ENCODE measurements at regions not wholly inside any gene's neighbourhood (a gene's known extent, or its start where the extent isn't known, plus 50 kb on each side); places are given as distances from the start of the nearest gene placed in this dataset.

GRCh38 chr13:74574964-74575728, 440.9 kb upstream of the KLF12 start:
- TF ChIP-seq CTCF (IDR thresholded peaks at IDR 0.05; ENCODE audit: unreplicated experiment) = no peak
- Mint-ChIP-seq H3K4me3 (peak overlapping the region; percentile 68), H3K4me1 (peaks cover 9% of the 10 kb centered on the region), H3K36me3 (no peaks in the 10 kb centered on the region), H3K27me3 (ENCODE audit: low read depth) (peaks cover 27% of the 10 kb centered on the region), H3K27ac (no peak overlapping the region), H3K9me3 (no peaks in the 10 kb centered on the region)
- DNase-seq (ENCODE audit: low spot score in 2 of 2, unreplicated experiment in 2 of 2) = no peak

GRCh38 chr13:74573654-74574053, 439.4 kb upstream of the KLF12 start:
- Mint-ChIP-seq H3K9me3 (no peaks in the 10 kb centered on the region), H3K36me3 (no peaks in the 10 kb centered on the region), H3K27ac (no peak overlapping the region), H3K4me1 (peaks cover 19% of the 10 kb centered on the region), H3K27me3 (ENCODE audit: low read depth) (peaks cover 27% of the 10 kb centered on the region), H3K4me3 (no peak overlapping the region)
- no peak for TF ChIP-seq CTCF (IDR thresholded peaks at IDR 0.05; ENCODE audit: unreplicated experiment)
- no peak for DNase-seq (ENCODE audit: low spot score in 2 of 2, unreplicated experiment in 2 of 2)

- H3K4me1 Mint-ChIP-seq = peaks cover 19% of the 10 kb centered on the region
- H3K27ac Mint-ChIP-seq = no peak overlapping the region
- DNase-seq (ENCODE audit: low spot score in 2 of 2, unreplicated experiment in 2 of 2) = no peak
- peaks cover 22% of the 10 kb centered on the region for H3K27me3 Mint-ChIP-seq (ENCODE audit: low read depth)
- H3K9me3 Mint-ChIP-seq = no peaks in the 10 kb centered on the region
- H3K4me3 Mint-ChIP-seq = no peak overlapping the region
- no peak for TF ChIP-seq CTCF (IDR thresholded peaks at IDR 0.05; ENCODE audit: unreplicated experiment)
- no peaks in the 10 kb centered on the region for H3K36me3 Mint-ChIP-seq
Measured at GRCh38 chr13:74571811-74572210, 437.6 kb upstream of the KLF12 start.

GRCh38 chr13:74570834-74571233, 436.6 kb upstream of the KLF12 start:
- Mint-ChIP-seq H3K4me1 (peaks cover 13% of the 10 kb centered on the region), H3K36me3 (no peaks in the 10 kb centered on the region), H3K9me3 (no peaks in the 10 kb centered on the region), H3K27me3 (ENCODE audit: low read depth) (peaks cover 13% of the 10 kb centered on the region), H3K4me3 (no peak overlapping the region), H3K27ac (no peak overlapping the region)
- no peak for TF ChIP-seq CTCF (IDR thresholded peaks at IDR 0.05; ENCODE audit: unreplicated experiment)
- no peak for DNase-seq (ENCODE audit: low spot score in 2 of 2, unreplicated experiment in 2 of 2)

GRCh38 chr13:74570046-74570445, 435.8 kb upstream of the KLF12 start:
- Mint-ChIP-seq H3K27me3 (ENCODE audit: low read depth) (peaks cover 8% of the 10 kb centered on the region), H3K4me1 (peaks cover 9% of the 10 kb centered on the region), H3K36me3 (no peaks in the 10 kb centered on the region), H3K9me3 (no peaks in the 10 kb centered on the region), H3K4me3 (no peak overlapping the region), H3K27ac (no peak overlapping the region)
- DNase-seq (ENCODE audit: low spot score in 2 of 2, unreplicated experiment in 2 of 2) = no peak
- TF ChIP-seq CTCF (IDR thresholded peaks at IDR 0.05; ENCODE audit: unreplicated experiment) = no peak
